SJSA1 (cell line): ENCODE measurements at regions not wholly inside any gene's neighbourhood (a gene's known extent, or its start where the extent isn't known, plus 50 kb on each side); places are given as distances from the start of the nearest gene placed in this dataset.

Source experiments
- DNase-seq, 2 experiments: peaks; one replicate each; pipeline ENCODE4 v3.0.0-alpha.2; 2015 to 2020; ENCODE audit warnings: low spot score in 2 of 2, low read depth in 1 of 2
- H3K27ac ChIP-seq: fragments of 250-450 bp; sonication (Bioruptor Pico); 2 replicates; pipeline ENCODE4 v1.5.1; 2020; ENCODE audit warnings: mild to moderate bottlenecking, moderate library complexity
- H3K27me3 ChIP-seq: fragments of 250-450 bp; sonication (Bioruptor Pico); replicated peaks from 2 replicates; pipeline ENCODE4 v1.5.1; 2020; ENCODE audit warnings: mild to moderate bottlenecking, moderate library complexity
- H3K36me3 ChIP-seq: fragments of 250-450 bp; sonication (Bioruptor Pico); 2 replicates; pipeline ENCODE4 v1.5.1; 2020; ENCODE audit warnings: mild to moderate bottlenecking
- H3K4me1 ChIP-seq: fragments of 250-450 bp; sonication (Bioruptor Pico); replicated peaks from 2 replicates; pipeline ENCODE4 v1.6.1; 2021; ENCODE audit warnings: mild to moderate bottlenecking
- H3K4me3 ChIP-seq: fragments of 250-450 bp; sonication (Bioruptor Pico); 2 replicates; pipeline ENCODE4 v1.5.1; 2020; ENCODE audit warnings: mild to moderate bottlenecking
- H3K9me3 ChIP-seq: fragments of 250-450 bp; sonication (Bioruptor Pico); replicated peaks from 2 replicates; pipeline ENCODE4 v1.5.1; 2020; ENCODE audit warnings: mild to moderate bottlenecking

GRCh38 chr3:194224471-194225417 lies 88.8 kb downstream of the HES1 start:
- Histone ChIP-seq H3K4me3 (no peak overlapping the region), H3K27ac (no peak overlapping the region), H3K9me3 (no peaks in the 10 kb centered on the region), H3K27me3 (no peaks in the 10 kb centered on the region), H3K36me3 (no peaks in the 10 kb centered on the region), H3K4me1 (peaks cover 14% of the 10 kb centered on the region)
- no peak for DNase-seq

GRCh38 chr3:194225418-194225812 lies 89.5 kb downstream of the HES1 start:
- Histone ChIP-seq H3K36me3 (no peaks in the 10 kb centered on the region), H3K27ac (no peak overlapping the region), H3K4me1 (peaks cover 17% of the 10 kb centered on the region), H3K27me3 (no peaks in the 10 kb centered on the region), H3K9me3 (no peaks in the 10 kb centered on the region), H3K4me3 (no peak overlapping the region)
- DNase-seq, result no peak

DNA sequence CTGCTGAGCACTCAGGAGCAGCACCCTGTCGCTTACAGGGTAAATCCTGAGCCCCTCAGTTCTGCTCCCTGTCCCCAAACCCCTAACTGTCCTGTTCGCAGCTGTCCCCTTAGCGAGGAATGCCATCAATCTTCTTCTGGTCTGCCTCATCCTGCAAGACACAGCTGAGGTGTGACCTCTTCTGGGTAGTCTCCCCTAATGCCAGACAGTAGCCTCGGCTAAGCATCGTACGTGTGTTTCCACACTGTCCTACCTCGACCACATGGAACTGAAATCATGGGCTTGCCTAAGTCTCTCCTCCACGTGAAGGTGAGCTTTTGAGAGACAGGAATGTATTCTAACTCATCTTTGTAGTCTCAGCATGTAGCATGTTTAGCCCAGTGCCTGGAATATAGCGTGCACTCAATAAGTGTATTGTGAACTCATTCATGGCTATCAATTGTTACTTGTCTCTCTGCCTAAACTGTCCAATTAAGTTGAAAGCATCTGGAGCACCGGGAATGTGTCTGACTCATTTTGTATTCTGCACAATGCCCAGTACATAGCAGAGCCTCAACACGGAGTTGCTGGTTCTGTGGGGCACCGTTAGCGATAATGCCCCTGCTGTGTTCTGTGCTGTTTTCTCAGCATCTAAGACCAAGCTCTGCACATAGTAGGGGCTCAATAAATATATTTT lies 90.2 kb downstream of the HES1 start:
- DNase-seq, result peak in 1 of 2 experiments; percentile 7
- Histone ChIP-seq H3K27me3 (no peaks in the 10 kb centered on the region), H3K4me3 (no peak overlapping the region)

GRCh38 chr3:194231929-194232832 lies 96.2 kb downstream of the HES1 start:
- DNase-seq, result no peak
- Histone ChIP-seq H3K27ac (no peak overlapping the region), H3K27me3 (0 out of 2 replicates have a peak, but pooled peaks cover 3% of the 10 kb centered on the region), H3K4me3 (no peak overlapping the region), H3K4me1 (peaks cover 10% of the 10 kb centered on the region; the same call in 1 of the 2 replicates), H3K9me3 (no peaks in the 10 kb centered on the region), H3K36me3 (no peaks in the 10 kb centered on the region)

More for the DNA sequence above, 90.2 kb downstream of the HES1 start:
- peaks cover 12% of the 10 kb centered on the region for H3K4me1 ChIP-seq
- H3K27ac ChIP-seq, result no peak overlapping the region
- H3K9me3 ChIP-seq, result no peaks in the 10 kb centered on the region
- H3K36me3 ChIP-seq, result no peaks in the 10 kb centered on the region

DNA sequence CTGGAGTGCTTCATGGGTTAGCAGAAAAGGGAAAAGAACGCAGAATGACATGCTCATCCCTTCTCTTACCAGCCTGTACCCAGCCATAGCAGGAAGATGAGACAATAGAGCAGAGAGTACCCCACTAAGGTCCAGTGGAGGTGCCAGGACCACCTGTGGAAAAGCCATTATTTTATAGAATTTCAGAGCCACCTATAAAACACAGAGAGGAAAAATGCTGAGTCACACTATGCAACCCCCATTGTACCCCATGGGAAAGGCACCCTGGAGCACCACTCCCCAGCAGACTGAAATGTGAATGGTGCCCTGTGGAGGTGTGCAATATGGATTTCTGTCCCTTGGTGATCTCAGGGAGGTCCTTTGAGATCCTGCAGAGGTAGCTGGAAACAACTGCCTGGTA lies 97.2 kb downstream of the HES1 start:
- H3K36me3 ChIP-seq, result no peaks in the 10 kb centered on the region
- no peak overlapping the region for H3K27ac ChIP-seq
- no peak overlapping the region for H3K4me3 ChIP-seq
- 0 out of 2 replicates have a peak, but pooled peaks cover 3% of the 10 kb centered on the region for H3K27me3 ChIP-seq
- no peak for DNase-seq
- H3K4me1 ChIP-seq, result peaks cover 10% of the 10 kb centered on the region; the same call in 1 of the 2 replicates
- H3K9me3 ChIP-seq, result no peaks in the 10 kb centered on the region

- Histone ChIP-seq H3K36me3 (no peaks in the 10 kb centered on the region), H3K27ac (no peak overlapping the region), H3K4me1 (no peaks in the 10 kb centered on the region), H3K4me3 (no peak overlapping the region), H3K9me3 (no peaks in the 10 kb centered on the region), H3K27me3 (0 out of 2 replicates have a peak, but pooled peaks cover 3% of the 10 kb centered on the region)
- no peak for DNase-seq
Measured at GRCh38 chr3:194235160-194235559, 99.2 kb downstream of the HES1 start.

GRCh38 chr3:194237110-194237509 lies 101.2 kb downstream of the HES1 start:
- no peak for DNase-seq

GRCh38 chr3:194240766-194241165 lies 104.8 kb downstream of the HES1 start:
- no peak overlapping the region for H3K4me3 ChIP-seq
- H3K36me3 ChIP-seq, result no peaks in the 10 kb centered on the region
- 0 out of 2 replicates have a peak, but pooled peaks cover 3% of the 10 kb centered on the region for H3K27me3 ChIP-seq
- H3K4me1 ChIP-seq, result peaks cover 3% of the 10 kb centered on the region
- no peak for DNase-seq
- no peak overlapping the region for H3K27ac ChIP-seq
- no peaks in the 10 kb centered on the region for H3K9me3 ChIP-seq

More at GRCh38 chr3:194237110-194237509, 101.2 kb downstream of the HES1 start:
- Histone ChIP-seq H3K36me3 (no peaks in the 10 kb centered on the region), H3K4me1 (no peaks in the 10 kb centered on the region), H3K27ac (no peak overlapping the region), H3K4me3 (no peak overlapping the region), H3K27me3 (0 out of 2 replicates have a peak, but pooled peaks cover 3% of the 10 kb centered on the region), H3K9me3 (no peaks in the 10 kb centered on the region)

DNA sequence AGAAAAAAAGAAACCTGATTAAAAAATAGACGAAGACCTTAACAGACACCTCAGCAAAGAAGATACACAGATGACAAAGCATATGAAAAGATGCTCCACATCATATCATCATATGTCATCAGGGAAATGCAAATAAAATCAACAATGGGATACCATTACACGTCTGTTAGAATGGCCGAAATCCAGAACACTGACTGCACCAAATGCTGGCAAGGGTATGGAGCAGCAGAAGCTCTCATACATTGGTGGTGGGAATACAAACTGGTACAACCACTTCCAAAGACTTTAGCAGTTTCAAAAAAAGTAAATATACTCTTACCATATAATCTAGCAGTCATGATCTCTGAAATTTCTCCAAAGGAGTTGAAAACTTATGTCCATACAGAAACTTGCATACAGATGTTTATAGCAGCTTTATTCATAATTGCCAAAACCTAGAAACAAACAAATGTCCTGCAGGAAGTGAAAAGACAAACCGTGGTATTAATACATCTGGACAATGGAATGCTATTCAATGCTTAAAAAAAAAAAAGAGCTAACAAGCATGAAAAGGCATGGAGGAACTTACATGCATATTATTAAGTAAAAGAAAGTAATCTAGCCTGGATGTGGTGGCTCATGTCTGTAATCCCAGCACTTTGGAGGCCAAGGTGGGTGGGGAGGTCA lies 107.4 kb downstream of the HES1 start:
- H3K36me3 ChIP-seq, result no peaks in the 10 kb centered on the region
- no peak overlapping the region for H3K27ac ChIP-seq
- no peaks in the 10 kb centered on the region for H3K27me3 ChIP-seq
- no peaks in the 10 kb centered on the region for H3K9me3 ChIP-seq
- peaks cover 20% of the 10 kb centered on the region for H3K4me1 ChIP-seq
- no peak overlapping the region for H3K4me3 ChIP-seq
- DNase-seq, result no peak

DNA sequence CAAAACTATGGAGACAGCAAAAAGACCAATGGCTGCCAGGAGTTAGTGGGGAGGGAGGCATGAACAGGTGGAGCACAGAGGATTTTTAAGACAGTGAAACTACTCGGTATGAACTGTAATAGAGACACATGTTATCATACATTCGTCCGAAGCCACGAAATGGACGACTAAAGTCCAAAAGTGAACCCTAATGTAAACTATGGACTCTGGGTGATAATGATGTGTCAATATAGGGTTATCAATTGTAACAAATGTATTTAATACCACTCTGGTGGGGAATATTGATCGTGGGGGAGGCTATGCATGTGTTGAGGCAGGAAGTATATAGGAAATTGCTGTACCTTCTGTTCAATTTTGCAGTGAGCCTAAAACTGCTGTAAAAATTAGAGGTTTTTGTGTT lies 107.0 kb downstream of the CPN2 start:
- no peaks in the 10 kb centered on the region for H3K27me3 ChIP-seq
- no peak overlapping the region for H3K27ac ChIP-seq
- peaks cover 20% of the 10 kb centered on the region for H3K4me1 ChIP-seq
- no peaks in the 10 kb centered on the region for H3K9me3 ChIP-seq
- no peak for DNase-seq
- no peak overlapping the region for H3K4me3 ChIP-seq
- H3K36me3 ChIP-seq, result no peaks in the 10 kb centered on the region

- no peaks in the 10 kb centered on the region for H3K27me3 ChIP-seq
- peaks cover 20% of the 10 kb centered on the region for H3K4me1 ChIP-seq
- peak overlapping the region; percentile 66 for H3K27ac ChIP-seq
- no peak for DNase-seq
- no peak overlapping the region for H3K4me3 ChIP-seq
- no peaks in the 10 kb centered on the region for H3K36me3 ChIP-seq
- no peaks in the 10 kb centered on the region for H3K9me3 ChIP-seq
Measured at GRCh38 chr3:194245474-194245873, 105.7 kb downstream of the CPN2 start.

- Histone ChIP-seq H3K9me3 (no peaks in the 10 kb centered on the region), H3K4me1 (peaks cover 20% of the 10 kb centered on the region), H3K27ac (peak overlapping the region; percentile 66), H3K4me3 (no peak overlapping the region), H3K36me3 (no peaks in the 10 kb centered on the region), H3K27me3 (no peaks in the 10 kb centered on the region)
- peak; percentile 52 to 55 for DNase-seq
Measured at GRCh38 chr3:194245975-194246561, 105.1 kb downstream of the CPN2 start.
